Neuronal stem cell (in vitro differentiated cells): ENCODE measurements at regions not wholly inside any gene's neighbourhood (a gene's known extent, or its start where the extent isn't known, plus 50 kb on each side); places are given as distances from the start of the nearest gene placed in this dataset.

ENCODE experiments used
- DNase-seq: peaks from one replicate; pipeline ENCODE4 v3.0.0-alpha.2; 2013; ENCODE audit warnings: low spot score
- H2AFZ ChIP-seq: one replicate; pipeline ENCODE4 v1.6.1; 2013; ENCODE audit warnings: mild to moderate bottlenecking, low read length, inconsistent platforms
- H2AK5ac ChIP-seq: 2 replicates; pipeline ENCODE4 v1.6.1; 2013; ENCODE audit warnings: low read depth, mild to moderate bottlenecking, inconsistent platforms, low read length, moderate library complexity, mixed read lengths
- H2BK120ac ChIP-seq: 2 replicates; pipeline ENCODE4 v1.6.1; 2013; ENCODE audit warnings: low read depth, mild to moderate bottlenecking, inconsistent platforms, low read length, moderate library complexity, mixed read lengths
- H2BK12ac ChIP-seq: one replicate; pipeline ENCODE4 v1.6.1; 2013; ENCODE audit warnings: low read length, inconsistent platforms
- H2BK15ac ChIP-seq: 2 replicates; pipeline ENCODE4 v1.6.1; 2013; ENCODE audit warnings: mild to moderate bottlenecking, low read length, inconsistent platforms, mixed read lengths
- H2BK5ac ChIP-seq: one replicate; pipeline ENCODE4 v1.6.1; 2013; ENCODE audit warnings: inconsistent platforms, mild to moderate bottlenecking, low read length, moderate library complexity
- H3K14ac ChIP-seq: one replicate; pipeline ENCODE4 v1.6.1; 2013; ENCODE audit warnings: low read length, inconsistent platforms
- H3K18ac ChIP-seq: 2 replicates; pipeline ENCODE4 v1.6.1; 2013; ENCODE audit warnings: low read length, inconsistent platforms
- H3K23ac ChIP-seq: 2 replicates; pipeline ENCODE4 v1.6.1; 2013; ENCODE audit warnings: low read depth, mild to moderate bottlenecking, mixed read lengths, low read length, inconsistent platforms; ENCODE audit not compliant: poor library complexity
- H3K27ac ChIP-seq: replicated peaks from 3 replicates; pipeline ENCODE4 v1.5.1; 2013; ENCODE audit warnings: low read length, inconsistent platforms
- H3K27me3 ChIP-seq, 3 experiments: 2 replicates each; pipeline ENCODE4 v1.6.1; 2013; ENCODE audit warnings: low read length in 3 of 3, mild to moderate bottlenecking in 2 of 3, inconsistent platforms in 1 of 3, low read depth in 1 of 3, mixed read lengths in 1 of 3, moderate library complexity in 1 of 3; ENCODE audit not compliant: control insufficient read depth in 3 of 3, insufficient read depth in 3 of 3
- H3K36me3 ChIP-seq, 2 donors: replicated peaks in 1 of 2; 2 replicates each; pipeline ENCODE4 v1.6.1; 2013; ENCODE audit warnings: low read length in 2 of 2; ENCODE audit not compliant: control insufficient read depth in 2 of 2, insufficient read depth in 2 of 2
- H3K4ac ChIP-seq: 2 replicates; pipeline ENCODE4 v1.6.1; 2013; ENCODE audit warnings: inconsistent platforms, mild to moderate bottlenecking, low read length, moderate library complexity
- H3K4me1 ChIP-seq, 2 donors: 1 replicate in 1 of 2; 2 replicates in 1 of 2; pipeline ENCODE4 v1.6.1; 2013; ENCODE audit warnings: low read length in 2 of 2, low read depth in 1 of 2; ENCODE audit not compliant: control insufficient read depth in 2 of 2, insufficient read depth in 1 of 2
- H3K4me2 ChIP-seq: one replicate; pipeline ENCODE4 v1.6.1; 2013; ENCODE audit warnings: mild to moderate bottlenecking, low read length, inconsistent platforms; ENCODE audit not compliant: insufficient read depth, poor library complexity, severe bottlenecking
- H3K4me3 ChIP-seq, 2 donors: 2 replicates each; pipeline ENCODE4 v1.5.1; 2013; ENCODE audit warnings: low read length in 2 of 2, mild to moderate bottlenecking in 2 of 2, inconsistent platforms in 1 of 2, moderate library complexity in 1 of 2
- H3K79me1 ChIP-seq: one replicate; pipeline ENCODE4 v1.6.1; 2013; ENCODE audit warnings: low read depth, mild to moderate bottlenecking, inconsistent platforms, low read length, moderate library complexity
- H3K9ac ChIP-seq: one replicate; pipeline ENCODE4 v1.6.1; 2013; ENCODE audit warnings: mild to moderate bottlenecking, low read depth, low read length, inconsistent platforms; ENCODE audit not compliant: poor library complexity
- H3K9me3 ChIP-seq, 2 donors: replicated peaks in 1 of 2; 2 replicates each; pipeline versions ENCODE3 to v1.6.1; 2013; ENCODE audit warnings: low read length in 2 of 2, mild to moderate bottlenecking in 2 of 2, inconsistent platforms in 1 of 2, low read depth in 1 of 2, mixed read lengths in 1 of 2, moderate library complexity in 1 of 2; ENCODE audit not compliant: control insufficient read depth in 2 of 2, insufficient read depth in 1 of 2
- H4K8ac ChIP-seq: one replicate; pipeline ENCODE4 v1.6.1; 2013; ENCODE audit warnings: low read depth, mild to moderate bottlenecking, inconsistent platforms, low read length, moderate library complexity
- H4K91ac ChIP-seq: one replicate; pipeline ENCODE4 v1.6.1; 2013; ENCODE audit warnings: low read length, low read depth, mild to moderate bottlenecking, inconsistent platforms; ENCODE audit not compliant: poor library complexity
- WGBS, 2 donors: extraction: QIAGEN DNeasy Blood & Tissue Kit; methylation state at CpG; one replicate each; pipeline ENCODE4 v1.1.7; 2013; ENCODE audit warnings: missing lambda C conversion rate in 2 of 2, mixed read lengths in 1 of 2; ENCODE audit not compliant: insufficient read length in 2 of 2, insufficient replicate concordance in 1 of 2; ENCODE audit errors: extremely low coverage in 2 of 2; 5-methylcytosine and 5-hydroxymethylcytosine counted together

DNA sequence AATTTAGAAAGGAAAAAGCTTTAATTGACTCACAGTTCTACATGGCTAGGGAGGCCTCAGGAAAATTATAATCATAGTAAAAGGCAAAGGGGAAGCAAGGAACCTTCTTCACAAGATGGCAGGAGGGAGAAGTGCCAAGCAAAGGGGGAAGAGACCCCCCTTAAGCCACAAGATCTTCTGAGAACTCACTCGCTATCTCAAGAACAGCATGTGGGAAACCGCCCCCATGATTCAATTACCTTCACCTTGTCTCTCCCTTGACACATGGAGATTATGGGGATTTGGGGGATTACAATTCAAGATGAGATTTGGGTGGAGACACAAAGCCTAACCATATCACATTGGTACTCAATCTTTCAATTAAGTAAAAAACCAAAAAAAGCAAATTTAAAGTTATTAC lies 1778.7 kb upstream of the MIR17HG start:
- no peak overlapping the region for H4K8ac ChIP-seq
- peaks cover 0 to 18% of the 10 kb centered on the region in 2 donors for H3K9me3 ChIP-seq
- no peak overlapping the region for H4K91ac ChIP-seq
- no peak overlapping the region for H2AK5ac ChIP-seq
- no peak overlapping the region for H2BK15ac ChIP-seq
- no peak overlapping the region for H3K4me3 ChIP-seq
- no peak overlapping the region for H3K23ac ChIP-seq
- H3K4me1 ChIP-seq = peaks cover 0 to 20% of the 10 kb centered on the region in 2 donors
- no peak overlapping the region for H2AFZ ChIP-seq
- H3K79me1 ChIP-seq = no peaks in the 10 kb centered on the region
- H3K4me2 ChIP-seq = no peak overlapping the region
- no peaks in the 10 kb centered on the region for H3K36me3 ChIP-seq
- H3K18ac ChIP-seq = no peak overlapping the region
- H3K27ac ChIP-seq = no peak overlapping the region
- no peak overlapping the region for H2BK120ac ChIP-seq
- H3K14ac ChIP-seq = no peak overlapping the region
- H2BK5ac ChIP-seq = no peak overlapping the region
- no peak overlapping the region for H3K4ac ChIP-seq
- no peaks in the 10 kb centered on the region for H3K27me3 ChIP-seq
- H3K9ac ChIP-seq = no peak overlapping the region
- no CpG with 5 or more reads among the region's 2 CpGs for WGBS, 2 donors
- no peak overlapping the region for H2BK12ac ChIP-seq
- no peak for DNase-seq

DNA sequence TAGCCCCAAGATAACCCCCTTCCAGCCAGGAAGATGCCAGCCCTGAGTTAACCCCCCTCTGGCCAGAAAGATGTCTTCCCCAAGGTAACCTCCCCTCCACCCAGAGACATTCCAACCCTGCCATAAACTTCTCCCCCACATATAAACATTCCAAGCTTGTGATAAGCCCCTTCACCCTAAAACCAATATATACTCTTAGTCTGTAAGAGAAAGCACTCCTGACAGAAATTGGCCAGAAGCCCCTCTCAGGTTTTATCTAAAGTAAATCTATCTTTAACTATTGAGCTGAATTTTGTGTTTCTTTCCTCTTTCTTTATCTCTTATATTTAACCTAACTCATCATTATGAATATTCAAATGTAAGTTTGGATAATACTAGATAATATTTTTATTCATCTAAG lies 1775.8 kb upstream of the MIR17HG start:
- Histone ChIP-seq H2AFZ (no peak overlapping the region), H3K27me3 (no peaks in the 10 kb centered on the region), H3K4ac (no peak overlapping the region), H2BK15ac (no peak overlapping the region), H2BK12ac (no peak overlapping the region), H3K27ac (no peak overlapping the region), H3K4me1 (peaks cover 0 to 1% of the 10 kb centered on the region in 2 donors), H2AK5ac (no peak overlapping the region), H3K36me3 (no peaks in the 10 kb centered on the region), H3K9me3 (peaks cover 0 to 14% of the 10 kb centered on the region in 2 donors), H3K79me1 (no peaks in the 10 kb centered on the region), H4K8ac (no peak overlapping the region), H4K91ac (no peak overlapping the region), H3K14ac (no peak overlapping the region), H3K18ac (no peak overlapping the region), H3K23ac (no peak overlapping the region), H3K9ac (no peak overlapping the region), H3K4me2 (no peak overlapping the region), H3K4me3 (no peak overlapping the region), H2BK5ac (no peak overlapping the region), H2BK120ac (no peak overlapping the region)
- DNase-seq = no peak

DNA sequence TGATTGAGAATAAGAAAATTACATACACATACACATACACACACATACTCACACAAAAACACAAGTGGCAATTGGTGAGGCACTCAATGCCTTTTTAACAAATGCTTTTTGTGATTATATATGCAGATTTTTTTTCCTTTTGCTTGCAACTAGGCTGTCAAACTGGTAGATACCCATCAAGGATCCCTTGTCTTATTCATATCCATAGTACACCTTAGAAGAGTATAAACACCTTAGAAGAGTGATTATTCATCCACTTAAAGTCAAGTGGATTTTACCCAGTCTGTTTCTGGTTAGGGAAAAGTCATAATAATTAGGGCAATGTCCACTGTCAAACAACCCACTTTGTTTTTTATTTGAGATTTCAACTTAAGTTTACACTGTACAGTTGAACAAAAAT lies 1773.4 kb upstream of the MIR17HG start:
- no peak for DNase-seq
- peaks cover 0 to 14% of the 10 kb centered on the region in 2 donors for H3K9me3 ChIP-seq
- no peak overlapping the region for H3K14ac ChIP-seq
- no peak overlapping the region for H2BK120ac ChIP-seq
- H3K27me3 ChIP-seq = no peaks in the 10 kb centered on the region
- H2BK5ac ChIP-seq = no peak overlapping the region
- H3K4ac ChIP-seq = no peak overlapping the region
- no peaks in the 10 kb centered on the region for H3K36me3 ChIP-seq
- H3K23ac ChIP-seq = no peak overlapping the region
- H3K27ac ChIP-seq = no peak overlapping the region
- no peak overlapping the region for H2BK15ac ChIP-seq
- no peaks in the 10 kb centered on the region for H3K79me1 ChIP-seq
- H4K91ac ChIP-seq = no peak overlapping the region
- H2AFZ ChIP-seq = no peak overlapping the region
- H4K8ac ChIP-seq = no peak overlapping the region
- no peak overlapping the region for H3K4me2 ChIP-seq
- H2AK5ac ChIP-seq = no peak overlapping the region
- no peak overlapping the region for H3K18ac ChIP-seq
- no peak overlapping the region for H3K4me3 ChIP-seq
- H3K9ac ChIP-seq = no peak overlapping the region
- no peak overlapping the region for H2BK12ac ChIP-seq
- H3K4me1 ChIP-seq = no peaks in the 10 kb centered on the region

DNA sequence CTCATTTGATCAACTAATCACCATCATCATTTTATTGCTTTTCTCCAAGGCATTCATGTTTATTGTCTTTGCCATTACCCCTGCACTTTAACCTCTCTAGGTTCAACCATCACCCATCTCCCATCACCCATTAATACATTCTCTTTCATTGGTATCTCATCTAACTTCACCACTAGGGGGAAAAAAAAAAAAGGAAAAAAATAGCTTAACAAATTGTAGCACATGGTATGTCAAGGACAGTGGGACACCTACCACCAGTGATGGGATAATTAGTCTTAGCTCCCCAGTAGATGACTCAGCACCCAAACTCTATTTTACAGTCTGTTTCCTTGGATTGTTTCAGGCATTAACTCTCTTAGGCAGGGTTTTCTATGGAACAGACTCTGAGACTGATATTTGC lies 1770.2 kb upstream of the MIR17HG start:
- no peaks in the 10 kb centered on the region for H3K27me3 ChIP-seq
- H2BK15ac ChIP-seq = no peak overlapping the region
- no peak overlapping the region for H3K14ac ChIP-seq
- no peak overlapping the region for H2BK5ac ChIP-seq
- no peaks in the 10 kb centered on the region for H3K36me3 ChIP-seq
- no peak overlapping the region for H3K23ac ChIP-seq
- H2AFZ ChIP-seq = no peak overlapping the region
- no peak overlapping the region for H2AK5ac ChIP-seq
- H3K4me1 ChIP-seq = no peaks in the 10 kb centered on the region
- H3K79me1 ChIP-seq = no peaks in the 10 kb centered on the region
- H4K8ac ChIP-seq = no peak overlapping the region
- H3K4me2 ChIP-seq = no peak overlapping the region
- no peak overlapping the region for H3K9ac ChIP-seq
- H2BK120ac ChIP-seq = no peak overlapping the region
- no peak overlapping the region for H4K91ac ChIP-seq
- H3K4me3 ChIP-seq = no peak overlapping the region
- no peak overlapping the region for H2BK12ac ChIP-seq
- no peak overlapping the region for H3K4ac ChIP-seq
- no peak overlapping the region for H3K18ac ChIP-seq
- DNase-seq = no peak
- peaks cover 0 to 4% of the 10 kb centered on the region in 2 donors for H3K9me3 ChIP-seq
- no peak overlapping the region for H3K27ac ChIP-seq
